ENCODE measurements at regions not wholly inside any gene's neighbourhood (a gene's known extent, or its start where the extent isn't known, plus 50 kb on each side); places are given as distances from the start of the nearest gene placed in this dataset.
"Not testable (repeated sequence)": the region's sequence is repeated elsewhere in the genome, so short reads cannot be mapped to it uniquely, and the experiment has no call there.

DNA sequence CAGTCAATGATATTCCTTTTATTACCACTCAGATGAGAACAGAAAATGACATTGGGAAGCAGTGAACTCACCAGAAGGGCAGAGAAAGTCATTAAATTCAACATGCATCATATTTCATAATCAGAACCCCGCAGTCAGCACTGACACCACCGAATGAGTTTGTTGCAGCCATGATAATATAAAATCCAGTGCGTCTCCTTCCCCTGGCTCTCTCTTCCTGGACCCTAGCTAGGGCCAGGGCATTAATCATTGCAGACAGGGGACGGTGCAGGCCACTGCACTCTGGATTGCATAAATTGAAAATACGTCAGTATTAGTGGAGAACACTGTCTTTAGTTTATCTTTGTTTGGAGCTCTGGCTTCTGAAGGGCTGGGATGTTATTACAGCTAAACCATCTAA is 931.5 kb downstream of the TYW1 start (continued):
- no peak for TF ChIP-seq SAP30 (IDR thresholded peaks at IDR 0.05; ENCODE audit: insufficient read depth, insufficient replicate concordance, low read length)

DNA sequence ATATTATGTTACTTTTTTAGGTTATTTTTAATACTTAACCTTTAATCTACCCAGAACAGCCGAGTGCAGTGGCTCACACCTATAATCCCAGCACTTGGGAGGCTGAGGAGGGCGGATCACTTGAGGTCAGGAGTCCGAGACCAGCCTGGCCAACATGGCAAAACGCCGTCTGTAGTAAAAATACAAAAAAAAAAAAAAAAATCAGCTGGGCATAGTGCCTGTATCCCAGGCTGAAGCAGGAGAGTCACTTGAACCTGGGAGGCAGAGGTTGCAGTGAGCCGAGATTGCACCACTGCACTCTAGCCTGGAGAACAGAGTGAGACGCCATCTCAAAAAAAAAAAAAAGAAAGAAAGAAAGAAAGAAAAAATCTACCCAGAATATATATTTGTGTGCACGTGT is 939.8 kb downstream of the TYW1 start:
- H2BK120ac ChIP-seq (replicated peaks; ENCODE audit: low read depth, low read length); H2BK15ac ChIP-seq (ENCODE audit: low read length); H3K18ac ChIP-seq (ENCODE audit: extremely low read depth, low read length); FAIRE-seq; H3K27me3 ChIP-seq (replicated peaks in 1 of 4; ENCODE audit: control insufficient read depth in 3 of 4, extremely low read depth in 1 of 4, insufficient read depth in 3 of 4, low read length in 3 of 4); CTCF ChIA-PET (ENCODE audit: partially characterized antibody); H3K4ac ChIP-seq (replicated peaks; ENCODE audit: insufficient read length, low read depth, low read length); H3K4me2 ChIP-seq (ENCODE audit: insufficient read depth in 1 of 2, low read depth in 2 of 2, low read length in 2 of 2); H4K8ac ChIP-seq (ENCODE audit: extremely low read depth, insufficient read depth, low read length); H3K9ac ChIP-seq (replicated peaks in 1 of 4; ENCODE audit: extremely low read depth in 1 of 4, low read depth in 3 of 4, low read length in 3 of 4); H2BK5ac ChIP-seq (ENCODE audit: low read depth, low read length); H2BK20ac ChIP-seq (ENCODE audit: low read length); H2AFZ ChIP-seq (ENCODE audit: low read length); H3K27ac ChIP-seq (ENCODE audit: low read depth, low read length); H3K23me2 ChIP-seq (ENCODE audit: low read depth, low read length); H3K36me3 ChIP-seq (ENCODE audit: control insufficient read depth in 2 of 4, insufficient read depth in 4 of 4, low read length in 3 of 4); POLR2A ChIA-PET (ENCODE audit: partially characterized antibody); H3K79me2 ChIP-seq (ENCODE audit: control insufficient read depth in 1 of 2, insufficient read depth in 2 of 2, low read length in 2 of 2); H3K56ac ChIP-seq (replicated peaks; ENCODE audit: insufficient read length, low read depth, low read length); H4K20me1 ChIP-seq (replicated peaks in 1 of 2; ENCODE audit: control insufficient read depth in 1 of 2, insufficient read depth in 2 of 2, low read length in 2 of 2); DNase-seq (ENCODE audit: low read depth in 1 of 2, low spot score in 2 of 2); H3K9me3 ChIP-seq (ENCODE audit: insufficient read depth in 2 of 2, low read depth in 1 of 2, low read length in 1 of 2); H4K5ac ChIP-seq (ENCODE audit: insufficient read length, low read depth, low read length); H2BK12ac ChIP-seq (ENCODE audit: low read depth, low read length); H3K14ac ChIP-seq (ENCODE audit: insufficient read length); H2AK5ac ChIP-seq (ENCODE audit: low read depth, low read length); H3K4me1 ChIP-seq (replicated peaks in 1 of 4; ENCODE audit: control insufficient read depth in 3 of 4, insufficient read depth in 4 of 4, low read length in 3 of 4); H3K4me3 ChIP-seq (ENCODE audit: extremely low read depth in 1 of 4, insufficient read depth in 2 of 4, low read depth in 3 of 4, low read length in 4 of 4); H4K91ac ChIP-seq (replicated peaks; ENCODE audit: insufficient read length, low read length); H3K79me1 ChIP-seq (ENCODE audit: low read depth, low read length); H3K23ac ChIP-seq (ENCODE audit: insufficient read length): not testable (repeated sequence)
- WGBS, 2 experiments (ENCODE audit: extremely low coverage in 1 of 2, insufficient coverage in 1 of 2, insufficient read length in 1 of 2, insufficient replicate concordance in 2 of 2, low coverage in 1 of 2, low lambda C conversion rate in 2 of 2, missing lambda C conversion rate in 1 of 2) = 95% methylated on average over 2 of the region's 8 CpGs; no CpG with 5 or more reads in 1 of the 2 experiments

All from H1 (cell line).